HG02970 (cell line): ENCODE measurements at regions not wholly inside any gene's neighbourhood (a gene's known extent, or its start where the extent isn't known, plus 50 kb on each side); places are given as distances from the start of the nearest gene placed in this dataset.

ENCODE experiments used
- ATAC-seq: cut with Tn5 transposase; IDR thresholded peaks from one replicate; pipeline ENCODE4 v1.9.1; 2021; ENCODE audit warnings: mild to moderate bottlenecking, moderate library complexity, moderate number of reproducible peaks; ENCODE audit not compliant: unreplicated experiment, low FRiP score

DNA sequence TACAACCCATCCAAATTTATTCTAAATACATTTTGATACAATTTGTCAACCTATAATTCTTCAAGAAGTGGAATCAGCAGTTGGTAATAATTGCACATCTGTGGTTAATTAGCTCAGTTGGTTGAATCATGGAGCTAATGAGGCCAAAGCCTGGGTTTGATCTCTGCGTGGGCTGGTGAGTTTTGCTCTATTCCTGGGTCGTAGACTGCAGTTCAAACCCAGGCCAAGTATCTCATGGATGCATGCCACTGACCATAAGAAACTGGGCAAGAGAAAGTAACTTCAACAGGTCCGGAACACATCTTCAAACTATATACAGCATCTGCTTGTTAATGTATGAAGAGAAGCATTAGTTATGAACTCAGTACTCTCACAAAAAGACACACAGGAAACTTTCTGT, 779.7 kb downstream of the USP25 start:
- ATAC-seq, result no peak

DNA sequence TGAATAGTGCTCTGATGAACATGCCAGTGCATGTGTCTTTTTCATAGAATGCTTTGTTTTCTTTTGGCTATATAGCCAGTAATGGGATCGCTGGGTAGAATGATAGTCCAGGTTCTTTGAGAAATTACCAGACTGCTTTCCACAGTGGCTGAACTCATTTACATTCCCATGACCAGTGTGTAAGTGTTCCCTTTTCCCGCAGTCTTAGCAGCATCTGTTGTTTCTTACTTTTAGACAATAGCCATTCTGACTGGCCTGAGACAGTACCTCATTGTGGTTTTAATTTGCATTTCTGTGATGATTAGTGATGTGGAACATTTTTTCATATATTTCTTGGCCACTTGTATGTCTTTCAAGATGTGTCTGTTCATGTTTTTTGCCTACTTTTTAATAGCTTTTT, 784.5 kb downstream of the USP25 start:
- ATAC-seq, result no peak

DNA sequence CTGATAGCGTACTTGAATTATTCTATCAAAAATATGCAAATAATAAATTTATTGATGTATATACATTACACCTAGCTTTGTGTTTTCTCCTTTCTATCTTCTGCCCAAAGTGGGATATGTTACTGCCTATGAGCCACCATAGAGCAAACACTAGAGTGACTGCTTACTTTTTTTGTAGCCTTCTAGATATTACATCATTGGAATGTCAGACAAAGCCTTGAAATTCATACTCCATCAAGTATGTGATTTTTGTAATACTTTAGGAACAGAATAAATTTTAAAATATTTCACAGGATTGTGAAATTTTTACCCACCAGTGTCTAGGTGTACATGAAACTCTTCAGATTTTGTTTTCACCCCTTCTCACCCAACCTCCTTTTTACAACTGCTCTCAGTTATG, 787.6 kb downstream of the USP25 start:
- no peak for ATAC-seq

DNA sequence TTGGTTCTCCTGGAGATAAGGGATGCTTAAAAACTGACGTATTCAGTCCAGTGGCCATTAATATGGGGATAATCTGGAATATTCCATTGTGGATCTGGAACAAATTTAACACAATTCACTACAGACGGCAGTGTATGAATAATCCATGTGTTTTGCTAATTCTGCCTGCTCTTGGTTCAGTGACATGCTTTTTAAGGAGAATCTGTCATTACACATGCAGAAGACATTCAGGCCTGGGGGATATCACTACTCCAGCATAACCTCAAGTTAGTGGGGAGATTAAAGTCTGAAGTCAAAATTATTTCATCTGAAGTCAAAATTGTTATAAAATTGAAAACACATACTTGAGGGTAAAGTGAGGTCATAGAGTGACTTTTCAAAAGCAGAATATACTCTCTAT, 789.3 kb downstream of the USP25 start:
- ATAC-seq, result no peak

DNA sequence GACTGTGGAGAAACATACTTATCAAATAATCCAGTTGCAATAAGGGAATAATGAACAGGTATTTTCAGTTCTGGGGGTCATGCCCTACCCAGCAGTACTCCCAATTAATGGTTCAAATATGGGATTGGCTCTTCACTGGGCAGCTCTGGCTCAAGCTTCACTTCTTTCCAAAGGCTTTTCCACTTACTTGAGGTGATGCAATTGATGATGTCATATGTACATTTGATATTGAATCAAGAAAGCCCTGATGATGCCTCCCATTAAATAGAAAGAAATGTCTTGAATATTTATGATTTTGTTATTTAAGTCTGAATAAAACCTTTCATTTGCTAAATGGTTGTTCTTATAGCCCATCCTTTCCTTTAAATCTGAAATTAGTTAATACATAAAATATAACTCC, 789.9 kb downstream of the USP25 start:
- ATAC-seq, result no peak

DNA sequence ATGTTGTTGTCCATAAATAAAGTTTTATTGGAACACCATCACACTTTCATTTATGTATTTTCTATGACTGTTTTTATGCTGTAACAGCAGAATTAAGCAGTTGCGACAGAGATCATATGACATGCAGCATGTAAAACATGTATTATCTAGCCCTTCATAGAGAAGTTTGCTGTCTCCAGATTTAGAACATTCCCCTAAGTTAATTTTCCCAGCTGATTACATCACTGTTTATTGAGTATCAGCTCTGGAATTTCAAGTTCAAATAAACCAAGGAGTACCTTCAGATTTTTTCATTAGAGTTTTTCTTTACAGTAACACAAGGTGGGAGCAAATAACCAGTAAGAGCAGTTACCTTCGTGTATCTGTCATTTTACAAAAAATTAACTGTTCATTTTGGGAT, 792.8 kb downstream of the USP25 start:
- ATAC-seq, result no peak

DNA sequence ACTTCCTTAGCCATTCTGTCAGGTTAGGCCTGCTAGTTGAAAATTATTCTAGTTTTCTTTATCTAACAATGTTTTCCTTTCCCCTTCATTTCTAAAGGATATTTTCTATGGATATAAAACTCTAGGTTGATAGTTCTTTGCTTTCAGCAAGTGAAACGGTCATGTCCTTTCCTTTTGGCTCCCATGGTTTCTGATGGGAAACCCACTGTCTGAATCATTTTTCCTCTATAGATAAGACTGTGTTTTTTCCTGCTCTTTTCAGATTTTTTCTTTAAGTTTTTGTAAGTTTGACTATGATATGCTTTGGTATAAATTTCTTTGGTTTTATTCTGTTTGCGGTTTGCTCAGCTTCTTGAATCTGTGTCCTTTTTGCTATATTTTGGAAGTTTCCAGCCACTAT, 800.9 kb downstream of the USP25 start:
- ATAC-seq, result no peak

DNA sequence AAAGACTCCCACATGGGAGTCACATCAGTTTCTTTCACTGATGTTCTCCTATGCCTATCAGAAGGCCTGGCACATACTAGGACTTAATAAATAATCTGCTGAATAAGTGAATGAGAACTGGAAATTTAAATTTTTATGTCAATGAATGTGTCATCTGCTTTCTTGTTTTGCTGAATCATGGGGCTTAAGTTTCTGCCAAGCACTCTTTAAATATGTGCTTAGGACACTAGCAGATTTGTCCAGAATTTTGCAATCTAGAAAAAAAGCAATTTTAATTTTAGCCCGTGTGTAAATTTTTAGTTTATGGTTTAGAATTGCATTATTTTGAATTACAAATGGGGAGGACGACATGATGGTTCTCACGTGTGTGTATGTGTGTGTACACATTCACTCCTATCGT, 803.1 kb downstream of the USP25 start:
- ATAC-seq, result no peak

DNA sequence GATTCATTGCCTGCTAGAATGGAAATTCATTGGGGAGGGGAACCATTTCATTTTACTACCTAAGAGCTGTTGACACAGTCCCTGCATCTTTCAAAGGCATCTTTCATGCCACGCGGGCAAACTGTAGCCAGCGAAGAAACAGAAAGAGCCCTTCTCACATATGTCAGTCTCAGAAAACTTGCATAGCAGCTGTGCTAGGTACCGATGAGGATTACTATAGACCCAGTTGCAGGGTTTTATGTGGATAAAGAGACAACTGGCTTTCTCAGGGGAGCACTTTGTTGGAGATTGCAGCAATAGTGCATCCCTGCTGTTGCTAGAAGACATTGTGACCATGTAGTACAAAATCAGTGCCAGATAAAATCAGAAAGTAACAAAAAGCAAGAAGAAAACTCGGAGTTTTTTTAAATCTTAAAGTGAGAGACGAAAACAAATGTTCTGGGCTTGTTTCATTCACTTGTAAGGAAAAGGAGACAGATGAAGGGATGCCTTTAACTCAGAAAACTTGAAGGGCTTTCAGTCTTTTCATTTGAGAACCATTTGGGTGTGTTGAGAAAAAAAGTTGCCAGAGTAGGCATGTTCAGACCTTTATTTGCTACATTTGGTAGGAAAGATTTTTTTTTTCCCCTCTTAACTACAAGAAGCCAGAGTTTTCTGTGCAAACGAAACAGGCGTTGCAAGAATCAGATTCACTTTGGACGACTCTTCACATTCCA, 804.1 kb downstream of the USP25 start:
- no peak for ATAC-seq

DNA sequence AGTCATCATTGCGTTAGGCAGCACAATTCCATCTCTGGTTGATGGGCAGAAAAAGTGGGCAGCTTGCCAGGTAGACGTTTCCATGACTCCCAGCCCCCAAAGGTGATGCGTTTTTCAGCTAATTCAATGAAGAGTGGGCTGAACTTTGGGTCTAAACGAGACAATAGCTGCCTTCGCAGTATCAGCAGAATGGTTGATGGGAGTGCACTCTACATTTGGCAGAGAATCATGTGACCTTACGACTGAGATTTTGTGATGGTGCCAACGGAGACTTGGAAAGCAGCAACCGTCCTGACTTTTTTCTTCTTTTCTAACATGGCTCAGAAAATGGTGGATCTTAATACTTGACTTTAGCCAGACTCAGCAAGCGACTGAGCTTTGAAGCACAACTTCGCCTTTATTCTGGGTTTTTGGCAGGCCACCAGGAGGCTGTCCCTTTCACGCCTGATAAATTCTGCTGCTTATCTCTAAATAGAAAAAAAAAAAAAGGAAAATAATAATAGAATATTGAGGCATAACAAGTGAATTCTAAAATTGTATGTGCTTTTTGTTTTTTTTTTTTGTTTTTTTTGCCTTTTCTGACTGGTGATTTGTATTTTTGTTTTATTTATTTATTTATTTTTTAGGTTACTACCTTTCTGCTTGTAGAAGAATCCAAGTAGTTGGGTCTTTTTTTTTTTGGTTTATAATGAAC, 804.8 kb downstream of the USP25 start:
- ATAC-seq, result no peak

DNA sequence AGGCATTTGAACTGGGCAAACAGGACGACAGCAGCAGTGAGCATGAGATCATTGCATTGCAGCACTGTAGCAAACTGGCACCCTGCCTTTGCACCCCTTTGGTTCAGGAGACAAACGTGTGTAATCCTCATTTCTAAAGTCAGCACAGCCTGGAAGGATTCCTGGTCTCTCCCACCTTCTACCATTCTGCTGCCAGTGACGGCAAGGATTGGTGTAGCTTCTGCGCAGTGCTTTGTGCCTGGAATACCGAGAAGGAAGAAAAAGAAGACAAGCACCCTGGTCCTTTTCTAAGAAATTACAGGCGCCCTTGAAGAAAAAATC, 805.3 kb downstream of the USP25 start:
- no peak for ATAC-seq

DNA sequence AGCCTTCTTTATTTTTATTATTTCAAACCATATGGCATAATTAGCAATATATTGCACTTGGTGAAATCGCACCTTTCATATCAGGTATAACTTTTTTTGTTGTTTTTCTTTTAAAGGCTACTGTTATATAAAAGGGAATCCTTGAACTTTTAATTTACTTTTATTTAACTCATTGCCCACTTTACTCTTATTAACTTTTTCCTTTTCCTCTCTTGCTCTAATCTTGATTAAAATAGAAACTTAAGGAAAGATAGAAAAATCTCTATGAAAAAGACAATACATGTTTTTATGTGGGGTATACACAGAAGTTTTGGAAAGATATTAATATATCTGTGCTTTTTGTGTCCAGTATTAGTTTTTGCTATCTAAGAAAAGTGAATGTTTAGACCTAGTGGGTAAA, 805.8 kb downstream of the USP25 start:
- ATAC-seq, result no peak

DNA sequence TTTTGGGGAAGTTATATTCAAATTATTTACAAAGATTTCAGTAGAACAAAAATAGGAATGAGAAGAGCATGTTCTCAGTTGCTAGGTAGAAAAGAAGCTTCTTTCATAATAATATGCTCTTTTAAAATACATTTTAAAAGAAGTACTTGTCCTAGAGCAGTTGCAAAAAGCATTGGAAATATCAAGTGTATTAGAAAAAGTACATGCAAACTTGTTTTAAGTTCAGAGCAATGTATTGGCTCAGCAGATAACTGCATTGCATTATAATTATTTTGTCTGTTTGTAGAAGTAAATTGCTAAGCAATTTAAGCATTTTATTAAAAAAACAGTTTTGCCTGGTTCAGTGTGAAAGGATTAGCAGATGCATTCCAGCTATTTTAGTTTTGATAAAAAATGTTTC, 806.4 kb downstream of the USP25 start:
- ATAC-seq, result no peak

DNA sequence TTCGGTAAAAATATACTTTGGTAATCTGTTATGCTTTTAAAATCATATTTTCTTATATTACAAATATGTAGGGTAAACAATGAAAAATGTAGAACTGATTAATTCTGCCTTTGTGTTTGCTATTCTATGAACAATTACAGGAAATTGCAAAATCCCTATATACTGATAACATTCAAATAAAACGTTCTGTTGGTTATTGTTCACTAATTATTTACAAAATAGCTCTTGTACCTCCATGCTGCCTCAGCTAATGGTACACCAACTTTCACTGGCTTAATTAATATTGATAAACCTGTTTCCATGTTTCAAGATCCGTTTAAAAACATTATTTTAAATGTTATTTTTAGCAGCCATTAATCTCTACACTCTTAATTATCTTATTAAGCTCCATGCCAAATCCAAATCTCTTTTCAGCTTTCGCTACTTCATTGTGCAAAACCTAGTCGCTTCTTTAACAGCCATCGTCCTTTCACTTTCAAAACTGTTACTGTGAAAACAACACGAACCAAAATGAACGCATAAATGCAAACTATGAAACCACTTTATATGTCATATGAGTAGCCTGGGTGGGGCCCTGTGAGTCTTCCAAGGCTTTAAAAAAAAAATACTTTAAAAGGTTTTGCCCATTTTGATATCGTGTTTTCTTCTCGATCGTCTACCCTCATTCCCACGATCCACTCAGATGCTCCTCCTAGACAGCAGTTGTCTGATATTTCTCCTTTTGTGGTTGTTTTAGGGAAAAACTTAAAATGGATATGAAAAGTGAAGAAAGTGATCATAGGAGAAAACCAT, 807.1 kb downstream of the USP25 start:
- no peak for ATAC-seq

DNA sequence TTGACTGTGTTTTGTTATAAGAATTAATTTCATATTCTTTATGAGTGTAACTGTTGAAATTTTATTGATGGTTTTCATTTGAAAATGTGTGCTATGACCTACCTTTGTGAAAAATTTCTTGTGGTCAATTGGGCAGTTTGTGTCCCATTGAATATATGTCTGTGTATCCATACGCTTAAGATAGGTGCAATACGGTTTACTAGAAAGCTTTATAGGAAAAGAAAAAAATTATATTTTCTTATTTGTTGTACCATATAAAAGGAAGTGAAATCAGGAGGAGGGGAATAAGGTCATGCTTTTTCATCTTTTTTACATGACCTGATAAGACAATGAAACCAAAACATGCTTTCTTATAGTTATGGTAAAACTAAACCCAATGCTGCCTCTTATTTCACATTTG, 807.7 kb downstream of the USP25 start:
- ATAC-seq, result no peak

DNA sequence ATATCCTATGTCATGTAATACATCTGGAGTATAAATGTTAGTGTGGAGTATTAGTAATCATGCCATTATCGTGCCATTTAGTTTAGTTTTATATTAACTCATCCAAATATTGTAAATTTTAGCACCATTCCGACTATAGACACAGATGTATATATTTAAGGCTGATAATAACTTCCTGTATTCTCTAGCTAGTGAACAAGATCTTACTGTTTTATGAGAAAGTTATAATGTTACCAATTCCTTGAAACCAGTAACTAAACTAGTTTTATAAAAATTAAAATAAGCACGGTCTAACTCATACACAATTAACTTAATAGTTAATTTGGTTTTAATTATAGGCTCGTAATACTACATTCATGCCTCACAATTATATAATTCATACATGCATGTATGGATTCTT, 808.6 kb downstream of the USP25 start:
- no peak for ATAC-seq

DNA sequence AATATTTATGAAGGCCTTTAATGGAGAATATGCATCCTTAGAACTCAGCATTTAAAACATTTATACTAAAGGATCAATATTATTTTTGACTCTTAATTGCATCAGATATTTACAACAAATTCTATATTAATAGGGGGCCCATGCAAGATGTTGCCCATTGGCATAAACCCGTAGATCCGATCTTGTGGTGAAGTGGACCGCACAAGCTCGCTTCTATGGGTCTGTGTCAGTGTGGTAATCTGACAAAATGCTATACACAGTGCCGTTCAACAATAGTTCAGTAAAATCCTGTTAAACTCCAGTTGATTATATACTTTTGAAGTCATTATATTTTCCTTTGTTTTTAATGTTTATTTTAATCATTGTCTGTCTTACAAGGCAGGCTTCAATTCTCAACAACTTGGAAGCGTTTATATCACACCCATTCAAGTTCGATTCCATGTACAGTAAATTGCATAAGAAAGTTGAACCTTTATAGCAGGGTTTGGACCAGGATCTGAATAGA, 809.2 kb downstream of the USP25 start:
- no peak for ATAC-seq

DNA sequence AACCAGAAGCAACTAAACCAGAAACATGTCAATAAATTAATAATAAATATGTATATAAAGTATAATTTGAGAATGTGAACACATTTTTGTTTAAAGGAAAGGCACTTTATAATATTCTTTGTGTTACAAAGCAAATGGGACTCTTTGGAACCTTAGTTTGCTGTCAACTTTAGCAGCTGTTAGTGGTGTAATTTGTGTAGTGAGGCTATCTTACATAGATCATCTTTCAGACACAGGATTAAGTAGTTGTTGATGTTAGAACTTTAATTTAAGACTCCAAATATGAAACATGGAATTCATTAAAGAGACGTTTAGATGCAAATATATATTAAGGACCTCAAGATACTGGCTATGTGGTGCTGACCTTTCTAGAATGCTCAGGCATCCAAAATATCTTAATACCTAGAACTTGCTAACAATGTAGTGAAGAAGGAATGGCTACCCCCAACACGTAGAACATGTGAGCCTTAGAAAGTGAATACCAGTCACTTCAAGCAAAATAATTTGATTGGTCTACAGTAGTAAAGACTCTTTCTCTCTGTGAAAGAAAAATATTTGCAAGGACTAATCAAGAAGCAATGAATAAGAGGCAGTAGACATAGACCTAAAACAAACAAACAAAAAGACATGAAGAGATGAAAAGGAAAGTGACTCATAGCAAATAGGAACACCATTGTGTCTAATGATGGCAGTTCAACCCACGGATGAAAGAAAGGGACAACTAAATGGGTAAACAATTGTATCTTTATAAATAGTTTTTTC, 811.4 kb downstream of the USP25 start:
- no peak for ATAC-seq

DNA sequence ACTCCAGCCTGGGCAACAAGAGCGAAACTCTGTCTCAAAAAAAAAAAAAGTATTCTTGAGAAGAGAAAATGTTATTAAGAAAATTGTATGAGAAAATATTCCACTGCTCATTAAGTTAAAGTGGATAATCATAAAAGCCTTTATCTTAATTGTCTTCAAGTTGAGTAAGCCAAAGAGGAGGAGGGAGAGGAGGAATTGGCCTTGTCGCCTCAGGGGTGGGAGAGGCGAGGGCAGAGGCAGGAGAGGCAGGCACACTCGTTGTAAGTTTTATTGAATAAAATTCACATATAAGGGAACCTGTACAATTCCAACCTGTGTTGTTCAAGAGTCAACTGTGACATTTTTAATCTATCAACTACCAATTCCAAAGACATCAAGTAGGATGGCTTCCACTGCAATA, 820.3 kb downstream of the USP25 start:
- no peak for ATAC-seq

DNA sequence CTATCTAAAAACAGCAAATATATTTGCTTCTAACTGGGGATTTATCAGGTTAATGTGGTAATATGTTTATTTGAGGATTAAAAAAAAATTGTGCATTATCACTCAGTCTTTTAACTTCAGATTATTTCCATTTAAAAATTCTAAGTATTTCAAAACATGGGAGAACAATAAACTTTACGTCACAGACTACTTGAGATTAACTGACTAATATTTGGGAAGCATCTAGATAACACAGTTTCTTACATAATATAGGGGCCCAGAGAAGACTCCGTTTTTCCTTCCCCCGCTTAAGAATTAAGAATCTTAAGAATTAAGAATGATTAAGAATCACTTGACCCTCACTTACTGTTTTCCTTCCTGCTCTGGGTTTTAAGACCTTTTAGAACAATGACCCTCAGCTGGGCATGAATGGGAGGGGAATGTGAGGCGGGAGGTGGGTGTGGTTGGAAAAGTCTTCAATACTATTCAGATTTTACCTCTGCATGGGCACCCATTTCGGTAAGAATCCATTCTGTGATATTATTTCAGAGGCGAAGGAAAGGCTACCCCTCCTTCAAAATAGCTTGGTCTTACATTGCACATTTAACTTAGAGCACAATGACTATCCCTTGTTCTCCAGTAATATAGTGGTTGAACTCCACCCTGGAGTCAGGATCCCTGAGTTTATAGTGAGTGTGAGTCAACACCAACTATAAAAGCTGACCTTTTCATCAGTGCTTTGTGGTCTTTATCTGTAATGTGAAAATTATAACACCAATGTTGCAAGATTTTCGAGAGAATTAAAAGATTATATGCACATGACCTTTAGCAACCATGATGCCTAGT, 821.3 kb downstream of the USP25 start:
- no peak for ATAC-seq
